Right lobe of liver (tissue), 4 donors: ENCODE measurements at regions not wholly inside any gene's neighbourhood (a gene's known extent, or its start where the extent isn't known, plus 50 kb on each side); places are given as distances from the start of the nearest gene placed in this dataset.

Experiments used
- POLR2A ChIP-seq: fragments of 450-650 bp; IDR thresholded peaks from one replicate; pipeline ENCODE4 v1.6.1; 2017; ENCODE audit warnings: antibody characterized with exemption, mild to moderate bottlenecking
- TF ChIP-seq, protein P1 (sequence below), 4 donors: fragments of 200-600 bp in 3 of 4; fragments of 450-650 bp in 1 of 4; IDR thresholded peaks; one replicate each; pipeline versions ENCODE4 v1.5.1 to v1.8.0; 2016 to 2022; ENCODE audit warnings: antibody characterized with exemption in 4 of 4, mild to moderate bottlenecking in 2 of 4
- donor health status: DM: no; HTN: no; CAD: no.
- donor health status: DM: no; HTN: no; CAD: no.
- donor health status: DM: no; HTN: yes; CAD: no.

DNA sequence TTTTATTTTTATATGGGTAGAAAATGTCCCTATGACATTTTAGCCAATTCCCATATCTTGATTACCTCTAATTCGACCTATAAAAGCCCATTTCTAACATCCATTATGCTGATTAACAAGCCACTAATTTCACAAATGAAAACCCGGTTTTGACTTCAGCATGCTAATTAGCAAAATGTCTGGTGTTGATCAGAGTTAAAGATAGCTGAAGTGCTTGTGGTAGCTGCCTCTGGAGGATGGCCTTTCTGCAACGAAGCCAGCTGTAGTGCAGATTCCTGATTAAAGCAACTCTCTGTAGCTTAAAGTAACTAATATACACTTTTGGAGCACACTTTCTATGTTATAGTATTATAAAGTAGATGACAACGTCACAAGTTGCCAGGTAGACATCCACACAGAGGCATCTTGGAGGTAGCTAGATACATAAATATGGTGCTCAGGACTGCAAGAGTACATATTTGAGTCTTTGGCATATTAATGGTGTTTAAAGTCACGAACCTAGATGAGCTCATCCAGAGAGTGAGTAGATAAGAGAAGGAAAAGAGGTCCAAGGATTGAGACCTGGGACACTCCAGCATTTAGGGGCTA is 239.5 kb downstream of the BRINP2 start:
- TF ChIP-seq, protein P1, sequence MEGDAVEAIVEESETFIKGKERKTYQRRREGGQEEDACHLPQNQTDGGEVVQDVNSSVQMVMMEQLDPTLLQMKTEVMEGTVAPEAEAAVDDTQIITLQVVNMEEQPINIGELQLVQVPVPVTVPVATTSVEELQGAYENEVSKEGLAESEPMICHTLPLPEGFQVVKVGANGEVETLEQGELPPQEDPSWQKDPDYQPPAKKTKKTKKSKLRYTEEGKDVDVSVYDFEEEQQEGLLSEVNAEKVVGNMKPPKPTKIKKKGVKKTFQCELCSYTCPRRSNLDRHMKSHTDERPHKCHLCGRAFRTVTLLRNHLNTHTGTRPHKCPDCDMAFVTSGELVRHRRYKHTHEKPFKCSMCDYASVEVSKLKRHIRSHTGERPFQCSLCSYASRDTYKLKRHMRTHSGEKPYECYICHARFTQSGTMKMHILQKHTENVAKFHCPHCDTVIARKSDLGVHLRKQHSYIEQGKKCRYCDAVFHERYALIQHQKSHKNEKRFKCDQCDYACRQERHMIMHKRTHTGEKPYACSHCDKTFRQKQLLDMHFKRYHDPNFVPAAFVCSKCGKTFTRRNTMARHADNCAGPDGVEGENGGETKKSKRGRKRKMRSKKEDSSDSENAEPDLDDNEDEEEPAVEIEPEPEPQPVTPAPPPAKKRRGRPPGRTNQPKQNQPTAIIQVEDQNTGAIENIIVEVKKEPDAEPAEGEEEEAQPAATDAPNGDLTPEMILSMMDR (IDR thresholded peaks at IDR 0.05), result no peak
- TF ChIP-seq POLR2A, result no peak
